H1 (cell line): ENCODE measurements at regions not wholly inside any gene's neighbourhood (a gene's known extent, or its start where the extent isn't known, plus 50 kb on each side); places are given as distances from the start of the nearest gene placed in this dataset.

Experiments
- POLR2A ChIP-seq, 2 experiments: IDR thresholded peaks; 1 replicate in 1 of 2; 2 replicates in 1 of 2; pipeline ENCODE4 v1.6.1; 2011; ENCODE audit warnings: low read depth in 2 of 2, low read length in 2 of 2, mild to moderate bottlenecking in 2 of 2; ENCODE audit errors: control extremely low read depth in 1 of 2
- TF ChIP-seq, protein P1 (sequence below): IDR thresholded peaks from 2 replicates; pipeline ENCODE4 v1.6.1; 2012; ENCODE audit warnings: low read length, inconsistent platforms

DNA sequence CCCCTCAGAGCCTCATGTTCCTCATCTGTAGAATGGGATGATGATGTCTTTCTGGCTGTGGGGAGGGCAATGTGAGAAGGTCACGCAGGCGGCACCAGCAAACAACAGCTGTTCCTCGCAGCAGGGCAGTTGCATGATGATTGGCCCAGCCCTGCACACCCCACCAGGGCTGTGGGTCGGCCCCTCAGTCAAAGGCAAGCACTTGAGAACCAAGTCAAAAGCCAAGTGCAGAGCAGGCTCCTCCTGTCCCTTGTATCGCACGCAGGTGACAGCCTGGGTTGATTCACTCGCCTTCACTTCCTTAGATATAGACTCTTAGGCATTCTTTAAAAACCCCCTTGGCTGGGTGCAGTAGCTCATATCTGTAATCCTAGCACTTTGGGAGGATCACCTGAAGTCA, 191.9 kb upstream of the C1orf174 start (continued):
- no peak for TF ChIP-seq POLR2A (IDR thresholded peaks at IDR 0.05; ENCODE audit: control extremely low read depth in 1 of 2, low read depth in 2 of 2, low read length in 2 of 2)
- TF ChIP-seq, protein P1, sequence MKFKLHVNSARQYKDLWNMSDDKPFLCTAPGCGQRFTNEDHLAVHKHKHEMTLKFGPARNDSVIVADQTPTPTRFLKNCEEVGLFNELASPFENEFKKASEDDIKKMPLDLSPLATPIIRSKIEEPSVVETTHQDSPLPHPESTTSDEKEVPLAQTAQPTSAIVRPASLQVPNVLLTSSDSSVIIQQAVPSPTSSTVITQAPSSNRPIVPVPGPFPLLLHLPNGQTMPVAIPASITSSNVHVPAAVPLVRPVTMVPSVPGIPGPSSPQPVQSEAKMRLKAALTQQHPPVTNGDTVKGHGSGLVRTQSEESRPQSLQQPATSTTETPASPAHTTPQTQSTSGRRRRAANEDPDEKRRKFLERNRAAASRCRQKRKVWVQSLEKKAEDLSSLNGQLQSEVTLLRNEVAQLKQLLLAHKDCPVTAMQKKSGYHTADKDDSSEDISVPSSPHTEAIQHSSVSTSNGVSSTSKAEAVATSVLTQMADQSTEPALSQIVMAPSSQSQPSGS, result no peak
